ENCODE measurements at regions not wholly inside any gene's neighbourhood (a gene's known extent, or its start where the extent isn't known, plus 50 kb on each side); places are given as distances from the start of the nearest gene placed in this dataset.
"Not testable (repeated sequence)": the region's sequence is repeated elsewhere in the genome, so short reads cannot be mapped to it uniquely, and the experiment has no call there.

DNA sequence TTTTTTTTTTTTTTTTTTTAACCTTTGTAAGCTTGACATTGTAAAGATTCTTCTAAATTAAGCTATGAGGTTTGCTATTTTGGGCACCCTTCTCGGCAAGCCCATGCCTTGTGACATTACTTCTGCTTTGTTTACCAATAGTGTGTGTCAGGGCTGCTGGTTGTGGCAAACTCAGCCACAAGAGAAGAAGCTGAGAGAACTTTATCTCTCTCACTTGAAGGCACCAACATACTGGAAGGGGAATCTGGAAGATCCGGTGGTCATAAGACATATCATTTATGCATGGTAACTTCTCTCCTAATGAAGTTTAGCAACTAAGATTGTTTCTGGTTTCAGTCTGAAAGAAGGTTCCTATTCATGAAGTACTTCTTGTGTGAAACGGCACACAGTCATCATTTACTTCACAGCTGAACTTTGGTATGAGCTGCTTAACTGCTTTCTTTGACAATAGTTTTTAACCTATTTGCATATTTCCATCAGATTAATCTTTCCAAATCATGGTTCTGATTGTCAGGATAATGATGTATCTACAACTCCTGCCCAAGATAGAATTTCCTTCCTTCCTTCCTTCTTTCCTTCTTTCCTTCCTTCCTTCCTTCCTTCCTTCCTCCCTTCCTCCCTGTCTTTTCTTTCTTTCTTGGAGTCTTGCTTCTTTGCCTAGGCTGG, 189.3 kb downstream of the NFKBIZ start:
- no peak for DNase-seq

- DNase-seq, result not testable (repeated sequence)
Measured at GRCh38 chr3:102040144-102040543, 190.8 kb downstream of the NFKBIZ start.

GRCh38 chr3:102053375-102053989, 204.2 kb downstream of the NFKBIZ start:
- no peak for DNase-seq

GRCh38 chr3:102054543-102055080, 205.3 kb downstream of the NFKBIZ start:
- no peak for DNase-seq

DNA sequence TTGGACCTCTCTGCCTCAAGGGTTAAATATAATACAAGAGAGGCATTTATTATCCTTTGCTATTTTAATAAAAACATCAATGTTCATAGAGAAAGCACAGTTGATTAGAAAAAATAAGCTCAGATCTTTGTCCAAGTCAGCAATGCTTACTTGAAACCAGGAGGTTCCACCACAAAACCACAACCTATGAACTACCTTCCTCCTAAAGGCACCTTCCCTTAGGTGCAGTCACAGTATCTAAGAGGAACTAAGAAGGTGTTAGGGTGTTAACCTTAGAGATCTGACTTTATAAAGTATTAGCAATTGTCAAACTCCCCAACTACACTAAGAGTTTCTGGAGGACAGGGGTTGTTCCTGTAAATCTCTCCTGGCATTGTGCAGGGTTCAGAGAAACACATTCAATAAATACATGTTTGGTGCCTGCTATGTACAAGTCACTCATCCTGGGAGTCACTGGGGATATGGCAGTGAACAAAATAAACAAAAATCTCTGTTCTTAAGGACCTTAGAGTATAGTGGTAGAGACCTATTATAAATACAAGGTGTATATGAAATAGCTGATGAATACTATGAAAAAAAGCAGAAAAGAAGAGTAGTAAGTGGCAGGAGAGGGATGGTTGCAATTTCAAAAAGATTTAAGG, 208.6 kb downstream of the NFKBIZ start:
- no peak for DNase-seq

GRCh38 chr3:102059145-102059943, 210.0 kb downstream of the NFKBIZ start:
- DNase-seq, result no peak

GRCh38 chr3:102060814-102061213, 211.5 kb downstream of the NFKBIZ start:
- DNase-seq, result no peak

- no peak for DNase-seq
Measured at GRCh38 chr3:102063572-102063971, 214.3 kb downstream of the NFKBIZ start.

DNA sequence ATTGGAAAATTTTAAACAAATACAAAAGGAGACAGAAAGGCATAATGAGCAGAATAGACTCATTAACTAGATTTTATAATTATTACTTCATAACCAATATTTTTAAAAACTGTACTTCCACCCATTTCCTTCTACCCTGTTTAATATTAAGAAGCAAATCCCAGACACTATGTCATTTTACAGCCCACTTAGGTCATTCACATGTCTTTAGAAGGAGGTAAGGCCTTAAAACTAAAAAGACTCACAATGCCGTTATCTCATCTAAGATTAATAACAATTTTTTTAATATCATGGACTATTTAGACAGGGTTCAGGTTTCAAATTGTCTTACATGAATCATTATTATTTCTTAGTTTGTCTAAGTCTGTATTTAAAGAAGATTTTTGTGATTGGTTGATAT, 217.2 kb downstream of the NFKBIZ start:
- DNase-seq, result no peak

DNA sequence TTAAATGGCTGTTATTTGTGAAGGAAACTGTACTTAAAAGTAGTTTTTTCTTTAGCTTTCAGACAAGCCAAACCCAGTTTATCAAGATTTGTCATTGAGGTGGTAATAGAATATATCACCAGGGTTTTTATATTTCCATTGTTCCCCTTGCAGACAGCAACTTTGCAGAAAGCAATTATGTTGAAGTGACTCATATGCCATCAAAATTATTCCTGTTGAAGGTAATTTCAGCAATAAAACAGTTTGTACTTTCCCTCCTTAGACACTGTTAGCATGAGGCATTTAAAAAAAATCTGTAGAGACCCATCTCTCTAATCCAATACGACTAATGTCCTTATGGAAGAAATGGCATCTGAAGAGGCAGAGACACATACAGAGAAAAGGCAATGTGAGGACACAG, 219.0 kb downstream of the NFKBIZ start:
- no peak for DNase-seq

DNA sequence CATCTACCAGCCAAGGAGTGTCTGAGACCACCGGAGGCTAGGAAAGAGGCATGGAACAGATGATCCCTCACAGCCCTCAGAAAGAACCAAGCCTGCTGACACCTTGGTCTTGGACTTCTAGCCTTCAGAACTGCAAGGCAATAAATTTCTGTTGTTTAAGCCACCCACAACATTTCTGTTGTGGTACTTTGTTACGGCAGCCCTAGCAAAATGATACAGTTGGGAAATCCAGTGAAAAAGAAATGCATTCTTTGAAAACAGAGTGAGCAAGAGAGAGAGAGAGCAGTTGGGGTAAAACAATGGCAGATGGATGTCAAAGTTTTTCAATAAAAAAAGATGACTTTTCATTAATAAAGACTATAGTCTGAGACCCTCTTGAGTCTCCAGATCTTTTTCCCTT, 219.4 kb downstream of the NFKBIZ start:
- no peak for DNase-seq

GRCh38 chr3:102069211-102069662, 219.9 kb downstream of the NFKBIZ start:
- no peak for DNase-seq

- no peak for DNase-seq
Measured at GRCh38 chr3:102074946-102075345, 225.6 kb downstream of the NFKBIZ start.

- no peak for DNase-seq
Measured at GRCh38 chr3:102078401-102078800, 229.1 kb downstream of the NFKBIZ start.

- DNase-seq, result no peak
Measured at GRCh38 chr3:102078854-102079808, 229.8 kb downstream of the NFKBIZ start.

DNA sequence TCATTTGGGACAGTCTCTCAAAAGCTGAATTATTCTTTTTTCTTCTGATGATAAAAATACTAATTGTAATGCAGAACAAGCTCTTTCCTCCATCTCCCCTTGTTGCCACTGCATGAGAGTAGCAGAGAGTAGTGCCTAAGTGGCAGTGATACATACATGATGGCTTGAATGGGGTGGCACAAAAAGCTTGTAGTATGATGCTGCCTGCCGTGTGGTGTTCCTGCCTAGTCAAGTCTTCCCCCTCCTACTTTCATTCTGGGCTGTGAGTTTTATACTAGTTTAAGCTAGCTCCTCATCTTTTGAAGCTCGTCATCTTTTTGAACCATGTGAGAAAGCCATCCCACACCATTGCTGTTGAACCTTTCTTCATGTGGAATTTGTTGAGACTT, 230.5 kb downstream of the NFKBIZ start:
- no peak for DNase-seq

DNA sequence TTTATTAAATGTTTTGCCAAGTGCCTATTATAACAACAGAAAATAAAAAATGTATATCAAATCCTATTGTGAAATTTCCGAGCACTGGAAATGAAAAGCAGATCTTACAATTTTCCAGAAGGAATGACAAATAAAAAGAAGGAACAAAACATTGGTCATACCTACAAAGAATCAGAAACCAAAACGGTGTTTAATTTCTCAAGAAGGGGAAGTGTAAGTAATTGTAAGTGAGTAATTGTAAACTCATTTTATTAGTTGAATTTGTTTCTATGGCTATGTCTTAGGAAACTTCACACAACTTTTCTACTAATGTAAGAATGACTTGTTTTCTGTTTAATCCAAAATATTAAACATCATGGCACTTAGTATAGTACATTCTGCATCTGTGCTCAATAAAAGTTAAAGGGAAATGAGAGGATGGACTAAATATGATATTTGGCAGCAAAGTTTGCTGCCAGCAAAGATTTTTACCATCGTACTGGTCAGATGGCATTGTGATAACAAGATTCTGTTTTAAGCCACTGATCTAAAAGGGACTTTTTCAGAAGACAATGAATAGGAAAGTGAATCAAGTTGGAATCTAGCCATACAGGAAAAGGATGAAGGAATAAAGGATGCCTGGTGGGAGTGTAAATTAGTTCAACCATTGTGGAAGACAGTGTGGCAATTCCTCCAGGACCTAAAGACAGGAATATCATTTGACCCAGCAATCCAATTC, 232.4 kb downstream of the NFKBIZ start:
- DNase-seq, result no peak

- DNase-seq, result no peak
Measured at GRCh38 chr3:102083473-102083872, 234.2 kb downstream of the NFKBIZ start.

DNA sequence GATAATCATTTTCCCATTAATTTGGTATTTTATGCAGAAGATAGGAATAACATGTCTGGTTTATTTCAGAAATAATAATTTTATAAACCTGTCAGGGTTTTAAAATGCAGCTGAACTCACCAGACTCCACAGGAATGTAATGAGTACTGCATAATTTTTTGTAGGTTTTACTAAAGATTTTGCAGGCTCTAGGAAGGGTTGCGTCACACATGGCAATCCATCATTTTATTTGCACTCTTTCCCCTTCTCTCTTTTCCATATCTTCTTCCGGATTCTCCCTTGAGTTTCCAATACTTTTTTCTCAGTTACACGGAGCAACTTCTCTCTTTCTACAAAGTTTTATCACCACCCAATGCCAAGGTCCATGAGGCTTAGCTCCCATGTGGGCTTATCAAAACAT, 234.7 kb downstream of the NFKBIZ start:
- DNase-seq, result no peak

DNA sequence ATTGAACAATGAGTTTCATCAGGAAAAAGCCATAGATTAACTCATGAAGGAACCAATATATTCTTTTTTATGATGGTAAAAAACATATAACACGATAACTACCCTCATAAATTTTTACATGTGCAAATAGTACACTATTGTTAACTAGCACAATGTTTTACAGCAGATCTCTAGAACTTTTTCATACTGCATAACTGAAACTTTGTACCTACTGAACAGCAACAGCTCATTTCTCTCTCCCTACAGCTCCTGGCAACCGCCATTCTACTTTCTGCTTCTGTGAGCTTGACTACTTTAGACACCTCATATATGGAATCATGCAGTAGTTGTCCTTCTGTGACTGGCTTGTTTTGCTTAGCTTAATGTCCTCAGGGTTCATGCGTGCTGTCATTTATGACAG, 235.4 kb downstream of the NFKBIZ start:
- no peak for DNase-seq

DNA sequence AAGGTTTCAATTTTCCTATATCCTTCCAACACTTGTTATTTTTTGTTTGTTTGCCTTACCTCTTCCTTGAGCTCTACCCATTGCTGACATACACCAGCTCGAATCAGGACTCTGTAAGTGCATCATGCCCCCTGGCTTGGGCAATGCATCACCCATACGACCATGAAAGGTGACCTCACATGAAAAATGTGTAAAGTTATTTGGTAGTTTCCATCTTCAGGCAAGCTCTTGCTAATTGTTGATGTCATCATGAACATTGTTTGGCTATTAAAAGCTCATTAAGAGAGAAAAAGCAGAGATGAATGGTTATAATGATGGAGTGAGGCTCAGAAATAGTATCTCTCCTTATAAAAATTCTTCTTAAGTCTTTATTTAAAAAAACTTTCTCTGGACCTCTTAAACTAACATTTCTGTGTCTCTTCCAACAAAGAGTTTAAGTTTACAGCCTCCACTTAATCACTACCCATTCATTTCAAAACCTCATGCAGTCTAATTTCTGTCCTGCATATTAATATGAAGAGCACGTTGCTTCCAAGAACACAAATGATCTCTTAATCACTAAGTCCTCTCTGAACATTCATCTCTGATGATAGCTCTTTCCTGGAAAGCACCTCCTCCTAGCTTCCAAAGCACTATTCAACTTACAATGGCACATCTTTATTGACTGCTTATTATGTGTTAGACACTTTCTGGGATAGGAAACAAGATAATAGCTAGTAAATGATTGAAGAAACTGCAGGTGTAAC, 236.3 kb downstream of the NFKBIZ start:
- DNase-seq, result no peak
